GM18499 (cell line): ENCODE measurements at regions not wholly inside any gene's neighbourhood (a gene's known extent, or its start where the extent isn't known, plus 50 kb on each side); places are given as distances from the start of the nearest gene placed in this dataset.
"Not testable (repeated sequence)": the region's sequence is repeated elsewhere in the genome, so short reads cannot be mapped to it uniquely, and the experiment has no call there.

ENCODE experiments used
- ATAC-seq: cut with Tn5 transposase; IDR thresholded peaks from one replicate; pipeline ENCODE4 v1.9.1; 2021; ENCODE audit warnings: moderate number of reproducible peaks; ENCODE audit not compliant: insufficient read depth, unreplicated experiment

DNA sequence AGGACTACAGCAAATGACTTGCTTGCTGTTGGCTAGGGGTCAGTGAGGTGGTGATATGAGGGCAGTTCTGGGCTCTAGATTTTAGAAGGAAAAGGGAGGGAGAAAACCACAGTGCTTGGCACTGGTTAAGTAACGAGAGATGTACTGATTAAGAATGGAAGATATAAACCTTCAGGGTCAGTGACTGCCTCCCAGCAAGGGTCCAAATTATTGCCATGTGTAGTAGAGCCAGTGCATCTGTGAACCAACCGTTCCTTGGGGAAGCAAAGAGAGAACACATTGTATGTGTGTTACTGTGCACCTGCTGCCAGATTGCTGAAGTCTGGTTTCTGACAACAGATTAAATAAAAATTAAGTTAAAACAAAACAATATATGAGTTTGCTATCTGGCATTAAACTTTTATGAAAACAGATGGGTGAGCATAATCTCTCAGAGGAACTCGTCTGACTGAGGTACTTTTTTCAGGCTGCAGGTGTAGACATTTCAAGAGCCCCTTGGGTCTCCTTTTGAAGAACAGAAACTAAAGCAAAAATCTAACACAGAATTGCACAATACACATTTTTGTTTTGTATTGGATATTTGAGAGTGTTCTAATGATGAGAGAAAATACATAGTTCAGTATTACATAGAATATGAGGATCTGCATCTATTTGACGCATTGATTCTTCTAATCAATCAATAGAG lies 1120.6 kb downstream of the SORCS3 start:
- ATAC-seq = no peak

DNA sequence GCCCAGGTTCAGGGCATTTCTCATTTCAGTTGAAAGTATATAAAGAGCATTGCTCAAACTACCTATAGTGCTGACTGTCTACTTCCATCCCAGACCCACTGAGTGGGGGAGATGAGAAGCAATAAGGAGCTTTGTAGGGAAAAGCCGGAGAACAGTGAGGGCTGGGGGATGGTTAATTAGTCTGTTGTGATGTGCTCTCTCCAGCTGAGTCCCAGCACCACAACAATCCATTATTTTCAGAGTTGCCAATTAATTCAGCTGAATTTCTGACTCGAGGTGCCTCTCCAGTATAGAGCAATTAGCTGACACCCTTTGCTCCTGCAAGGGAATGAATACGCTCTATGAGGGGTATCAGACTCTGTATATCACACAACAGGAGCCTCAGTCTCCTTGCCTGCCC lies 1118.6 kb downstream of the SORCS3 start:
- no peak for ATAC-seq

DNA sequence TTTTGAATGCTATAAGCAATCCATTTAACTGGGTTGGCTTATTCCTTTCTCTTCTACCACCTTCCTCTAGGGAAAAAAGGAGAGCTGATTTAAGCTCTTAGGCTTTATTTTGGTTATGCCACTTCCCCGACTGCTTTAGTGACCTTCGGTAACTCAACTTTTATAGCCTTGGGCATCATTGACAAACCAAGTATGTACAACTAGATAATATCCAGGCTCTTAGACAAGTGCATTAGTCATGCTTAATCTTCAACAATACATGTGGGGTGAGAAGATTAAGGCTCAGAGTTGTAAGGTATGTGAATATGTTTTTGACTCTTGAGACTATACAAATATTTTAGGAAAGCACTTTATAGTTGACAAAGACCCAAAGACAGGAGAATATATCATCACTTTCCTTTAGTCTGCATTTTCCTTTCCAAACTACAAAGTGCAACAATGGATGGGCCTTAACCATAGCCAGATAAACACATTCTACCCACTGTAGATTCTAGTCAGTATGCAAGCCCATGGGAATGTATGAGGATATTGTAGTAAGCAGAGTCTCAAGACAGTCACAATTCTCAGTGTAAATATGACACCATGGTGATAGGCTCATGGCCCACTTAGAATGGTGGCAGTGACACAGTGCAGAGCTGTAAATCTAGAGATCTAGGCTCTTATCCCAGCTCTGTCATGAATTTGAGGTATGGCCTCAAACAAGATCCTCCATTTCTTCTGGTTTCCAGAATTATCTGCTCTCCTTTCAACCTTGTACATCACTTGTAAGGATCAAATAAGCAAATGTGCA lies 1117.3 kb downstream of the SORCS3 start:
- ATAC-seq = no peak

GRCh38 chr10:105757302-105757701 lies 1116.2 kb downstream of the SORCS3 start:
- no peak for ATAC-seq

- ATAC-seq = no peak
Measured at GRCh38 chr10:105756386-105756785, 1115.3 kb downstream of the SORCS3 start.

DNA sequence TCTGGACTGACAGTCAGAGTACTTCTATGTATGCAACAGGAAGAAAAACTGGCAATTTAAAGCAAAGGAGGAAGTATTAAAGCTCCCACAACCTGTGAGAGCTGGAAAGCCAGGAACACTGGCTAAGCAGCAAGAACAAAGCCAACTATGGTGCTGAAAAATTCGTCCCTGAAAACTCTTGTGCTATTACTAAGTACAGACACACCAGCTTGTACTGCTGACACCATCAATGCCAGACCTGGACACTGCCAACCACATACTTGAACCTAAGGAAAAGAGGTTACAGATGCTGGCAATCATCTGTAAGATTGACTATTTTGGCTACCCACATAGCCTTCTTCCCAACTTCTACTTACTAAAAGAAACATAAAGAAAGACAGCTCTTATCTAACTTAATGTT lies 1110.6 kb downstream of the SORCS3 start:
- no peak for ATAC-seq

- ATAC-seq = no peak
Measured at GRCh38 chr10:105745596-105746148, 1104.6 kb downstream of the SORCS3 start.

- ATAC-seq = no peak
Measured at GRCh38 chr10:105743343-105744056, 1102.4 kb downstream of the SORCS3 start.

DNA sequence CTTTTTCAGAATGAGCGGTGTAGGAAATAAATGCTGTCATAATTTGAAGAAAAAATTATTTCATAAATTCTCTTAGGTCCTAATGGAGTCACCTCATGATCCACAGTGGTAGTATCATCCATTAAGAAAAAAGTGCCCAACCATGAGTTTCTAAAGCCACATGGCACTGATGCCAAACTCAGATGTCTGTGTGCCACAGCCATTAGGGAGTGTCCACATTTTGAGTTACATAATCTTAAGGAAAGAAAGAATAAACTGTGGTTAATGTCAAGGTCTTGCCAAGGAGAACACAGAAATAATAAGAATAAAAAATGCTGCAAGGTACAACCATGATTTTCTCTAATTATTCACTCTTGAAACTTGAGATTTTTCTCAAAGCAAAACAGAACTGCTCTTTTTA lies 1101.8 kb downstream of the SORCS3 start:
- ATAC-seq = no peak

GRCh38 chr10:105742184-105742583 lies 1101.1 kb downstream of the SORCS3 start:
- no peak for ATAC-seq

- no peak for ATAC-seq
Measured at GRCh38 chr10:105734479-105734878, 1093.4 kb downstream of the SORCS3 start.

GRCh38 chr10:105733924-105734323 lies 1092.8 kb downstream of the SORCS3 start:
- no peak for ATAC-seq

- no peak for ATAC-seq
Measured at GRCh38 chr10:105729428-105729827, 1088.3 kb downstream of the SORCS3 start.

GRCh38 chr10:105727586-105727985 lies 1086.5 kb downstream of the SORCS3 start:
- not testable (repeated sequence) for ATAC-seq

GRCh38 chr10:105727131-105727530 lies 1086.0 kb downstream of the SORCS3 start:
- no peak for ATAC-seq

GRCh38 chr10:105726149-105726548 lies 1085.1 kb downstream of the SORCS3 start:
- ATAC-seq = no peak

DNA sequence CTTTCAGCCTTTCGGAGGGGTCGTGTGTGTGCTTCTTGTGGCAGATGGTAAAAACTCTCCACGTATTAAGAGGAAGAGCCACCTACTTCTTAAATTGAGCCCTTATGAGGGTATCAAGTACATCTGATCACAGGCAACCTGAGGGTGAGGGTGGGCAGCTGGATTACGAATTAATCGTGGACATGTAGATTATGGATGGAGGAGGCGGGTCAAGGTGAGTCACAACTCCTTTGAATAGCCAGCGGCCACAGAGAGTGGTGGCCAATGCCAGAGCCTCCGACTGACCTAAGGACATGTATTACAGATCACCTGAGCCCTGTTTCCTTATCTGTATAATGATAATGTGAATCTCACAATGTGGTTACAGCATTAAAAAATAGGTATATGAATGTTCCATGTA lies 1083.9 kb downstream of the SORCS3 start:
- ATAC-seq = no peak

- no peak for ATAC-seq
Measured at GRCh38 chr10:105718207-105718995, 1077.3 kb downstream of the SORCS3 start.

GRCh38 chr10:105714728-105715127 lies 1073.6 kb downstream of the SORCS3 start:
- no peak for ATAC-seq

DNA sequence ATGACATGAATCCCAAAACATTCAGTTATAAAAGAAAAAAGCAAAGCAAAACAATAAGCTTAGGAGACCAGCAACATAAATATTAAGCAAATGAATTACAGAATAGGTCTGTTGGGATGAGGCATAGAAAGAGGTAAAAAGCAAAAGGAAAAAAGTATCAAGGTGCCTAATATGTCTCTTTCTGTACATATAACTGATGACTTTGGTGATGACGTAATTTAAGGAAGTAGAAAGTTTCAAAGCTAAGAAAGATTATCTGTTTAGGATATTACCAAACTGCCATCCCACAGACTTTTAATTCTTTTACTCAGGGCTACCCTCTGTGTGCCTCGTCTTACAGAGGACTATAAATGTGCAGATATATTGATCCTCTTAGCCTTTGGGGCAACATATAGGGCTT lies 1066.5 kb downstream of the SORCS3 start:
- no peak for ATAC-seq
